ENCODE measurements at regions not wholly inside any gene's neighbourhood (a gene's known extent, or its start where the extent isn't known, plus 50 kb on each side); places are given as distances from the start of the nearest gene placed in this dataset.

DNA sequence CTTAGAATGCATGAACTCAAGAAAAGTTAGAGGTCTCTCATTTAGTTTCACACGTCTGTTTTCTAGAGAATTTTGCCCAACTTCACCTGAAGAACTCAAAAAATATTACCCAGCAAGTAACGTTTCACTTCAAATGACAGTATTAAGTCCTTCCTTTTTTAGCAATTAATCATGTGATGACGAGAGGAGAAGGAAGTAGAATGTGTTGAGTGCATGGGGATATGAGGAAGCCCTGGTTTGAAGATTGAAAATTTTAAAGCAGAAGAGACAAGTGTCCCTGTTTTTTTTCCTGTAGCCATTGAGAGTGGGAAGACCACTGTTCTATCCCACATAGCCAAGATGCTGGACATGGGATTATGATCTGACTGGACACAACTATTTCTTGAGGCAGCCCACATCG, 406.3 kb upstream of the CPEB2 start:
- no peak for DNase-seq

DNA sequence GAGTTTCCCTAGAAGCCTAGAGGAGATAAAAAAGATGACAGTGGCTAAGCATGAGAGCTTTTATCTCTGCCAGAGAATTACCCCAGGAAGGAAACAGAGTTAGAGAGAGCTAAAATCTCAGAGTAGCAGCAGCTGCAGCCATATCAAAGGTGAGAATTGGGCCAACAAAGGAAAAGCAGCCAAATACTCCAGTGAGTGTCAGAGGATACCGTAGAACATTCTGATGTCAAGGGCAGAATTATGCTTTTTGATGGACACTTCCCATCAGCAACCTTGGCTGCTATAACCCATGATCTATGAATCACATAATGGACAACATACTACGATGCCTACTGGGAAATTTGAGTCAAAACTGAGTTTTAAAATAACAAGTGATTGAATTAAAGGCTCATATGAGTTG, 405.8 kb upstream of the CPEB2 start:
- no peak for DNase-seq

DNA sequence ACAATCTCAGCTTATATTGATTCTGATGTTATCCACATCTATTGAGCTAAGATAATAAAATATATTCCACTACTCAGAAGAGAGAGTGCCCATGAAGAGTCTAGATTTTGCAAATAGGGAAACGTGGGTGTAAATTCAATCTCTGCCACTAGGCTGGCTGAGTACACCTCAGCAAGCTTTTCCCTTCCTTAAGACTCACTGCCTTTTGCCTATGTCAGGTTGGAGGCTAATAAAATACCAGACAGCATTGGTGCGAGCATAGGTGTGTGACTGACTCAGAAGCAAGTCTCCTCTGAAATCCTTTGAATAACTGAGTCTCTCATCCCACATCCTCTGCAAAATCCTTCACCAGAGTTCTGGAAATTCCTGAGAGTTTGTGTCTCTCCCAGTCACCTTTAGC, 405.4 kb upstream of the CPEB2 start:
- no peak for DNase-seq

DNA sequence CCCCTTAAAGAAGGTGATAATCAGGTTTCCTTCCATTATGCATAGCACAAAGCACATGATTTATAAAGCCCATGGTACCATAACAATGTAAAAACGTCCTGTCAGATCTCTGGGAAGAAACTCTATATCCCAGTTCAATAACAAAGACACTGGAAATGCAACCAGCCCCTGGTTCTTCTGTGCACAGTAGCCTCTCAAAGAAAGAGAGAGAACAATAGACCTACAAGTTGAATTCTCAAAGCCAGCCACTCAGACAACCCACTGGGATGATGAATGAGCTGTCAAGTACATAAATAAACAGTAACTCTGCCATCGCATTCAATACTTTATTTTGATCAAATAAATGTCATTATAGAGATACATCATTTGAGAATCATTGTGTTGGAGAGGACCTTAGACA, 400.1 kb upstream of the CPEB2 start:
- DNase-seq: no peak

DNA sequence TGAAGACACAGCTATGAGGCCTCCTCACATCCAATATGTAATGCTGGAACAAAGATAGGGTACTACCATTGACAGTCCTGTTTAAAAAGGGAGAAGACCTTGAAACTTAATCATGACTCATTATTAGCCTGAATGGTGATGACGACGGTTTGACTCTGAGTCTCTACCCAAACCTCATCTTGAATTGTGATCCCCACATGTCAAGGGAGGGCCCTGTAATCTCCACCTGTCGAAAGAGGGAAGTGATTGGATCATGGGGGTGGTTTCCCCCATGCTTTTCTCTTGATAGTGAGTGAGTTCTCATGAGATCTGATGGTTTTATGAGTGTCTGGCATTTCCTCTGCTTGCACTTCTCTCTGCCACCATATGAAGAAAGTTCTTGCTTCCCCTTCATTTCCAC, 395.3 kb upstream of the CPEB2 start:
- DNase-seq: no peak

DNA sequence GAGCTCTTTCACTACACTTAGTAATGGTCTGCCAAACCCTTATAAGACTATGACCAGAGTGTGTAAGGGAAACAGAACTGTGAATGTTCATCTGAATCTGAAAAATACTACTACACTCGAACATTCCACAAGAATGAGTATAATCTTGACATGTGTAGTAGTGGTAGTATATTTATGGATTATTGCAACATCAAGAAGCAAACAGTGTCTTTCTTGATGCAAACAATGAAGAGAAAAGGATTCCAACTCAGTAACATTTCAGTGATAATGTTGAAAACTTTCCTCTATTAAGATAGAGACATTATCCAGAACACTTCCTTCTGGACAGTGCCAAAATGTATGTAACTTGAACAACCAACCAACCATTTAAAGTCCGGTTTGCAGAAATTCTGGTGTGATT, 394.7 kb upstream of the CPEB2 start:
- DNase-seq: no peak

DNA sequence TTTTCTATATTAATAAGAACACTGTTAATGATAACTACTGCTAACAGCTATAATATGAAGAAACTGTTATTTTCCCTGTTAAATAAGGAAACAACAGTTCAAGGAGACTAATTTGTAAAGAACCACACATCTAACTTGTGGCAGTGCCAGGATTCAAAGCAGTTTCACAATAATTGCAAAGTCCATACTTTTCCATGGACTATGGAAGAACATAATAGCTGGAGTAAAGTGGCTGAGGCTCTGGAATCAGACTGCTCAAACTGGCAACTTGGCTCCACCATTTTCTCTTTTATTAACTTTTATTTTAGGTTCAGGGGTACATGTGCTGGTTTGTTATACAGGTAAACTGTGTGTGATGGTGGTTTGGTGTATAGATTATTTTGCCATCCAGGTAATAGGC, 393.7 kb upstream of the CPEB2 start:
- DNase-seq: no peak

DNA sequence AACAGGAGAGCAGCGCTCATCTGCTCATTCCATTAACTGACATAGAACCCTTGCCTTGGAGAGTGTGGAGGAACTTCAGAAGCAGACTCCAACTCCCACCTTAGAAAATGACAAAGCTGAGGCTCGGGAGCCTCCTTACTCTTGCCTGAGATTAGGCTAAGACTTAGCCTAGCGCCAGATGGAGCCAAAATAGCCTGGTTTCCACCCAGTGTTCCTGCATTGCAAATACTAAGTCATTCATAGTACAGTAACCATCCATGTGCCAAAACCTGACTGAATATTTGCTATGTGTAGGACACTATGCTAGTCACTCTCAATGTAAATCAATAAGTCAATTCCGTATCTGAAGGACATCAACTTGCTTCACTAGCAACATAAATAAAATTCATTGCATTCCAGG, 387.4 kb upstream of the CPEB2 start:
- DNase-seq: no peak

DNA sequence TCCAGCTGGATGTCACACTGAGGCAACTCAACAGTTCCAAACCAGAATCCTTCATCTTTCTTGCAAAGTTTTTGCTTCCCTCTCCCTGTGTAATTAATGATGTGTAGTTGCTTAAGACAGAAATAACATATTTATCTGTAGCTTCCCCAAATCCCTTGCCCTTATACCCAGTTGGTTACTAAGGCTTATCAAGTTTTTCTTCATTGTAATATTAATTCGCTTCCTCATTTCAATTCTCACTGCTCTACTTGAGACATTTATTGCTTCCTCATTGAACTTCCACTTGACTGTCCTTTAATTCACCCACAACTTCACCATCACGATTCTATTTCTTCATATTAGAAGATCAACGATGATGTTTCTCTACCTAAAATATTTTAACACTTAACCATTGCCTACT, 386.6 kb upstream of the CPEB2 start:
- no peak for DNase-seq

DNA sequence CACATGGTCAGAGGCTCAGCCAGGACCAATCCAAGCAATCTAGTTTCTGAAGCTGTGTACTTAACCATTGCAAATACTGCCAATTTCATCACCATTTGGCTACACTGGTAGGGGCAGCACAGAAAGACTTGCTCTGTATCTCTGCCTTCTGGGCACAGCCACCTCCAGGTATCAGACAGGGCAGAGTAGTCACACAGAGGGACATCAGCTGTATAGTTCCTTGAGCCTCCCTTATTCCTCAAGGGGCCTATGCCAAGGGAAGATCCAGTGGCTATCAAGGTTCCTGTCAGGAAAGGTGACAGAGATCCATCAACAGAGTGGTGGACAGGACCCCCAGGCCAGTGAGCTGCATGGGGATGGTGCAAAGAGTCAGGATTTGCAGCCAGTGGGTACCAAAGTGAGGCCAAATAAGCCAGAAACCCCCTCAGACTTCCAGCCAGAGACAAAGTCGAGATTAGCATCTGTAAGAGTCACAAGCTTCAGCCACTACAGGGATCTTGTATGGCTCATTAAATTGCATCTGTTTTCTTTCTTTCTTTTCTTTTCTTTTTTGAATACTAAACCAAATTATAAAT, 381.6 kb upstream of the CPEB2 start:
- no peak for DNase-seq

DNA sequence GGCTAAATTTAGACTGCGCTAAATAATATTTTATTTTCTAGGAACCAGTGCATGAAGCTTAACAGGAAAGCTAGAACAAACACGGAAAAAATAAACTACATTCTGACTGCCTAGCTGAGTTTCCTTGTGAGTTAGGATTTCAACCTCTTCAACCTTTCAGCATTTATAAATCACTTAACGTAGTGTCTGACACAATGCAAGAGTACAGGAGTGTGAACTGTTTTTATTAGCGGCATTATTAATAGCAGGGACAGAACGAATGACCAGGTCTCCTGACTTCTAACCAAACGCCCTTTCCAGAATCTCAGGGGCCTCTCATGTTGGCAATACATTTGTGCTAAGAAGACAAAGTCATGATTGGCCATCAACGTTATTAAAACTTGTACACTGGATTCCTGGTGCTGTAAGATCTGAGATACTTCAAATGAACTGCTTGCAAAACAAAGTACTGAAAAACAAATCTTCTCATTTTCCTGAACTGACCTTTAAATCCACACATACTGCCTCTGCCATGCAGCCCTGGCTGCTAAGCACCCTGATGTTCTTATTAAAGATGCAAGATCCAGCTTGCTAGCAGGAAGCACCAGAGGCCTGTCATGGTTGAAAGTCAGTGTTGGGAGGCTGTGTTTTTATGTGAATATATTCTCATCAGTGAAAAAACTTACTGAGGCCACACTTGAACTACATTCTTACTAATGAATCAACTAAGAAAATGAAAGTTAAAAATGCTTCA, 380.4 kb upstream of the CPEB2 start:
- DNase-seq: no peak

DNA sequence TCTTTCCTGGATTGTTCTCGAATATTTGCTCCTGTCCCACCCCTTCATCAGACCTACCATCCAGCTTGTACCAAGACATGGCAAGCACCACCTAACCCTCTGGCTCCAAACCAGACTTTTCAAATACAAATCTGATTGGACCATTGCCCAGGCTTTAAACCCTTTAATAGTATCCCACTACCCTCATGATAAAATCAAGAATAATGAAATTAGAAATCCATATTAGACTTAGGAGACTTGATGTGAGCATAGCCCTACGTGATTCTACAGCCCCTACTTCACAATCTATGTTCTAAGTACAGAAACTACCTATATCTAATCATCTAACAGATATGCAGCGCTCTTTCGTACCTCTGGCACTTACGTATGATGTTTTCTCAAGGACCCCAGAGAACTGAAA, 375.2 kb upstream of the CPEB2 start:
- DNase-seq: no peak

DNA sequence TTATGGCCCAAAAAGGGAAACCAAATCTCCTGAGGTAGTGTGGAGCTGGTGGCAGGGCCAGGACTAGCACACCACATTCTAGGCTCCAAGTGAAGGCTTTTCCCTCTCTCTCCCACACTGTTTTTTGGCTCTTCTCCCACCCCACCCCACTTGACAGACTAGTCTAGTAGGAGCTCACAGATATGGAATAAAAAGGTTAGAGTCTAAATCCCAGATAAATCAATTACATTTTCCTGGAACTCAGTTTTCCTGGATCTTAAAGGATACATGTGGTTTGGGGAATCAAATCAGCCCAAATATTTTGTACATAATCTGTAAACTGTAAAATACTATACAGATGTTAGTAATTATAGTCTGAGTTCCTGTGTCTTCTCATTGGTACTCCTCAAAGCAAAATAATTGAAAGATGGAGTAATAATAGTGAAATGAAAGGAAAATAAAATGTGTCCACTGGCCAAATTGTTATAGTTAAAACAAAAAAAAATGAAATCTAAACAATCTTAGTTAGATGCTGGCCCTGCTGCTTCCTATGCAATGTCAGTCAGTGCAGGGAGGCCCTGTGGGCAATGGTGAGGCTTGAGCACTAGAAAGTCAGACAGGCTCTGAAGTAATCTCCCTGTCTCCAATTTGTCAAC, 370.4 kb upstream of the CPEB2 start:
- DNase-seq: no peak

DNA sequence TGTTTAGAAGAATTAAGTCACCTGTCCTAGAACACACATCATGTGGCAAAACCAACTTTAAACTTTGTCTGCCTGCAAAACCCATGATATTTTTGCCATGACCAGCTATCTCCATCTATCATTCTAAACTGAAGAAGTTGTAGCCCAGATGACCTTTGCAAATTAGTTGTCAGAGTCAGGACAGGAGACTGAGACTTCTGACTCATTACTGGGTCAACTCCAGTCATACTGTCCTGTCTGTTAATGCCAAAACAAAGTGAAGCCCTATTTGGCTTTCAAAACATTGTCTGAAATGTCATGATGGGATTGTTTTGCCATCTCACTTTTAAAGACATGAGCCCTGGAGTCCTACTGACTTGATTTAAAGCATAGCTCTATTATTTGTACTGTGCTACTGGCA, 365.7 kb upstream of the CPEB2 start:
- no peak for DNase-seq

DNA sequence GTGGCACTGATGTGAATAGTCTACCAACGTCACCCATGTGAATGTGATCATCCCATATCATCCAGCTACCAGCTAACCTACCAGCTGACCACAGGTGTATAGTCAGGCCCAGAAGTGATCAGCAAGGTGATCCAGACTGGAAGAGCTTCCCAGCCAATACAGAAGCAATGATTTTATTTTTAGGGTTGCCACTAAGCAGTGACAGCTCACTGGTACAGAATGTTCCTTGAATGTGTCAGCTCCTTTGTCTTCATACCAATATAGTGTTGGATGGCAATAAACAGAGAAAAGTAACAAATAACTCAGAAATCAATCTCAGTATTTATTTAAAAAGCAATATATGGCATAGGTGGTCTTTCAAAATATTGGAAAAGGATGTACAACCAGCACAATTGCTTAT, 361.8 kb upstream of the CPEB2 start:
- no peak for DNase-seq

DNA sequence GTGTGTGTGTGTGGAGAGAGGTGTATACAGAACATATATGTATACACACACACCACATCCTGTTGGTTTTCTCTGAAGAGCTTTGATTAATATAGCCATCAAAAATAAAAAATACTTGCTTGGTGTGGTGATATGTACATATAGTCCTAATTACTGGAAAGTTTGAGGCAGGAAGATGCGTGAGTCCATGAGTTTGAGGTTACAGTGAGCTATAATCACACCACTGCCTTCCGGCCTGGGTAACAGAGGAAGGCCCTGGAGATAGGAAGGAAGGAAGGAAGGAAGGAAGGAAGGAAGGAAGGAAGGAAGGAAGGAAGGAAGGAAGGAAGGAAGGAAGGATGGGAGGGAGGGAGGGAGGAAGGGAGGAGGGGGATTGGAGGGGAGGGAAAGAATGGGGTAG, 360.4 kb upstream of the CPEB2 start:
- DNase-seq: no peak

DNA sequence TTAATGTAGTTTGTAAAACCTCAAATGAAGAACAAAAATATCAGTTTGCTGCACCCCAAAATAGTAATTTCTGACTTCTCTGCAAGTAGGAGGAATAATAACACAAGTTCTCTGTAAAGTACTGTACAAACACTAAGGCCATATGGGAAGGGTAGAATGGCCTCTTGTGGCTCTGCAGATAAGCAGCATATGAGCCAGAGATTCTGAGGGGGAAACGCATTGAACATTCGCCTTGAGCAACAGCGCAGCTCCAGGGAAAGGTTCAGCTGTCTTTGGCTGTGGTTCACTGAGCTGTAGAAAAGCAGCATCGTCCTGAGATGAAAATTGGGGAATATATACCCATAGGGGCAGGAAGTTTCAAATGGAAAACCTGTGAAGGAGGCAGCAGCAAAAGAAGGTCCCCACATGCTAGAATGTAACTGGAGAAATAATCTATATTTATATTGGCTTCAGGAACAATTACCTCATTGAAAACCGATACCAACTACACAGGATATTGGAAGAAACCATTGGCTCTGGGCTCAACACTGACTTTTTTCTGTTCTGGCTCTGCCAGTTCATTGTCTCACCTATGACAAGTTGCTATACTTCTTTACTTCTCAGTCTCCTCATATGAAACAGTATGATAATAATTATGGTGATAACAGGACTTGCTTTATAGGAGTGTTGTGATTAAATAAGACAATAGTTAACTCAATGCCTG, 357.6 kb upstream of the CPEB2 start:
- DNase-seq: no peak

DNA sequence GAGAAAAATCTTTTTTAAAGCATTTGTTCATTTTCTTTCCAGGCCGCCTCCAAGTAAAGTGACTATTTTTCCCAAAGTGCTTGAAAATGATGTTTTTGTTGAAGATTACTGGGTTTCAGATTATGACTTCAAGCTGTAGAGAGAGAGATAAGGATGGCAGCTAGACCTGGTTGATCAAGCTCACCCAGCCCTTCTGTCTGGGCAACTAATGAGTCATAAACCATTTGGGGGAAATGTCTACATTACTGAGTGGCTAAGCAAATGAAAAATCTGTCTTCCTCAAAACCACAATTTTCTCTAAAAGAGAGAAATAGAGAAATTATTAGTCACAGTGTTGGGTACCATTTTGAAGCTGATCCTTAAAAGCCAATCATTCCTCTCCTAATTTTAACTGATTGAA, 355.4 kb upstream of the CPEB2 start:
- no peak for DNase-seq

DNA sequence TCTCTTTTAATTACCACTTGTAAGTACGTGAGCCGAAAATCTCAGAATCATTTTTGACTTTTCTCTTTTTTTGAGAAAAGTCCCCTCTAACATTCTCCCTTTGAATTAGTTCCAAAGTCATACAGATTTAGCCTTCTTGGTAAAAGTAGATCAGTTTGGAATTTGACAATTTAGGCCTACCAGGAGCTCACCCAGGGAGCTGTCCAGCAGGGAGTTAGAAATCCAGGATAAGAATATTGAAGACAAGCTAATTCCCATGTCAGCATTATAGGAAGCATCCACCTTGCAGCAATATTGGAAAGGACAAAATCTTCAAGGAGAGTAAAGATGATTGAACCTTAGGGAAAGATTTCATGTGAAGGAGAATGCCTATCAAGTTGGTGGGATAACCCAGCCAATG, 352.2 kb upstream of the CPEB2 start:
- no peak for DNase-seq

DNA sequence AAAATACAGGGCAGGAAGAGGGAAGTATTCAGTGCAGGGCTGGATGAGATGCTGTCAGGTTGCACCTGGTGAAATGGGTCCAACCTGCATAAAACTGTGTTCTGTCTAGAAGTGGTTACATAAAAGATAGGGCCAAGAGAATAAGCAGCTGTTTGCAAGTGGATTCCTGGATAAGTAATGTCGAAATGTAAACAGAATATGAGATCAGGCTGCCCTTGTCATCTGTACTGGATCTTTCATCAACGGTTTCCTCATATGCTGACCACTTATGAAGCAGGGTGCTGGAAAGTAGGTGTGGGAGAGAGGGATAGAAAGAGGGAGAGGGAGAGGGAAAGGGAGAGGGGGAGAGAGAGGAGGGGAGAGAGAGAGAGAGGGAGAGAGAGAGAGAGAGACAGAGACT, 349.8 kb upstream of the CPEB2 start:
- no peak for DNase-seq

DNA sequence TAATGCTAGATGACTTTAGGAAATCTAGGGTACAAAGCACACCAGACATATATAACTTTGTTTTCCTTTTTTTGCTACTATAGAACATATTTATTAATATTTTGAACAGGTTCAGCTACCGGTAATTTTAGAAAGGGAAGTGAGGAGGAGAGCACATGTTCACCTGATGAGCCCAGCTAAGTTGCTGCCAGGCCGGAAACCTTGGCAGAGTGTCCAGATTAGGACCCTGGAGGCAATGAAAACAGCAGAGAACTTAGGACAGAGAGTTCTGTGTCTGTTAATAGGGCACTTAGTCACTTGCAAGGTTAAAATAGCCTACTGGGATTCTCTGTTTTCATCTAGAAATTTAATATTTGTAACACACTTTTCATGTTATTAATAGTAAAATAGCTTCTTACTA, 348.9 kb upstream of the CPEB2 start:
- no peak for DNase-seq

DNA sequence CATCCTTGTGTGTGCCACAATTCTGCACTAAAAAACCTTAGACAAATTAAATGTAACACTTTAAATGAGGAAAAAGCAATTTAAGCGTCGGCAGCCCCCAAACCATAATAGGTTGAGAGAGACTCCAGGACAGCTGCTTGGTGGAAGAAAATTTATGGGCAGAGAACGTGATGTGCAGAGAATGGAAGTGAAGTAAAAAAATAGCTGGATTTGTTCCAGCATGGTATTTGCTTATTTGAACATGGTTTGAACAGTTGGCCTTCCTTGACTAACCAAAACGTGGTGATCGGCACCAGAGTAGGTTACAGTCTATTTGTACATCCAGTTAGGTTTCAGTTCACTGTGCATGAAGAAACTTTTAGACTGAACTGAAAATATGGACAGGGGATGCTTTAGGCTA, 343.0 kb upstream of the CPEB2 start:
- DNase-seq: no peak

DNA sequence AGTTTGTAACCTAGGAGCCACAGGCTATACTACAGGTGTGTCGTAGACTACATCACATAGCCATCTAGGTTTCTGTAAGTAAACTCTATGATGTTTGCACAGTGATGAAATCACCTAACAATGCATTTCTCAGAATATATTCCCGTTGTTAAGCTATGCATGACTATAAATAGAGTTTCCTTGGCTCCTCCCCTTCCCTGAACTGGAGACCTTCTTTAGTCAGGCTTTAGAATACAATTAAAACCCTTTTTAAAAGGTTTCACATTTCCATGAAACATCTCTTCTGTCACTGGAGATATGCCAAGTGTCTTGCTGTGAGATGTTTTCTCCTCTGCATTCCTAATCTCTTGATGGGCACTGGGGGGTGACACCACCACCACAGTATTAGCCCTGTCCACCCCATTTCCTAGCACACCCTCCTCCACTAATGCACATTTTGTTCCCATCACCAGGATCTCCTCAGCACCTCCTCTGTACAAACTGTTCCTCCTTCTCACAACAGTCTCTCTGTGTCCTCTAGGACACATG, 334.6 kb upstream of the CPEB2 start:
- no peak for DNase-seq

DNA sequence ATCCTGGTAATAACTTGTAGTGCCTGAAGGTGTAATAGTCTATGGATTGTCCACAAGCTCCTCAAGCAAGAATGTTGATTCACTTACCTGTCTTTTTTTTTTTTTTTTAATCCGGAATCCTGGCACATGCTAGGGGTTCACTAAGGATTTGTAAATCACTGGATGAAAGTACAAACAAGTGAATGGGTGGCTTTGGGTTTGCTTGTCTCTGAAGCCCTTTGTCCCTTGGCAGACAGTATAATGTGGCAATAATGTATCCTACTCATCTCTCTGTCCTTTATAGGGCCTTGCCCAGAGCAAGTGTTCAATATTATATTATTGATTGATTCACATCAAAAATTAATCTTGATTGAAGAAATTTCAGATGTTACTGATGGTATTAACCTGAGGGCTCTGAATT, 334.0 kb upstream of the CPEB2 start:
- no peak for DNase-seq

Measured in activated T-cell treated with anti-CD3 and anti-CD28 coated beads, Interleukin-2, amount 50 U/mL, for 48 hours (primary cell).